ENCODE measurements at regions not wholly inside any gene's neighbourhood (a gene's known extent, or its start where the extent isn't known, plus 50 kb on each side); places are given as distances from the start of the nearest gene placed in this dataset.

DNA sequence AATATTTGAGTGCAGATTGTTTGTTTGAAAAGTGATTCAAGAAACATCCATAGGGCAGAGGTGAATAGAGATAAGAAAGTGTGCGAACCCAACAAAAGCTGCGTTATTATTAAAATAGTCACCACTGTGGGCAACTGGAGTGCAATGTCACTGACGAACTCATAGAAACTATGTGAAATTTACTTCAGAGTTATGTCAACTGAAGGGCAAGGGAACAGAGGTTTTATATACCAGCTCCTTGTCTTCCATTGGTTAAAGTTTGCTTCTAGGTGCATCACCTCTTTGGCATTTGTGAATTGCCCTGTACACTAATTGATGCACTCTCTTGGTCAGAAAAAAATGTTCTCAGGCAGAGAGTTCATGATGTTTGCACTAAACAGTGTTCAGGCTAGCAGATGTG is 110.5 kb upstream of the NYAP2 start (continued):
- TF ChIP-seq BCL3 (IDR thresholded peaks at IDR 0.05; ENCODE audit: borderline replicate concordance, insufficient read depth, low read depth, low read length, poor library complexity, severe bottlenecking): no peak
- no peak for TF ChIP-seq CBX3 (IDR thresholded peaks at IDR 0.05; ENCODE audit: borderline replicate concordance, low read depth)
- no peak for TF ChIP-seq POU2F2 (IDR thresholded peaks at IDR 0.05; ENCODE audit: borderline replicate concordance, low read depth, low read length)

DNA sequence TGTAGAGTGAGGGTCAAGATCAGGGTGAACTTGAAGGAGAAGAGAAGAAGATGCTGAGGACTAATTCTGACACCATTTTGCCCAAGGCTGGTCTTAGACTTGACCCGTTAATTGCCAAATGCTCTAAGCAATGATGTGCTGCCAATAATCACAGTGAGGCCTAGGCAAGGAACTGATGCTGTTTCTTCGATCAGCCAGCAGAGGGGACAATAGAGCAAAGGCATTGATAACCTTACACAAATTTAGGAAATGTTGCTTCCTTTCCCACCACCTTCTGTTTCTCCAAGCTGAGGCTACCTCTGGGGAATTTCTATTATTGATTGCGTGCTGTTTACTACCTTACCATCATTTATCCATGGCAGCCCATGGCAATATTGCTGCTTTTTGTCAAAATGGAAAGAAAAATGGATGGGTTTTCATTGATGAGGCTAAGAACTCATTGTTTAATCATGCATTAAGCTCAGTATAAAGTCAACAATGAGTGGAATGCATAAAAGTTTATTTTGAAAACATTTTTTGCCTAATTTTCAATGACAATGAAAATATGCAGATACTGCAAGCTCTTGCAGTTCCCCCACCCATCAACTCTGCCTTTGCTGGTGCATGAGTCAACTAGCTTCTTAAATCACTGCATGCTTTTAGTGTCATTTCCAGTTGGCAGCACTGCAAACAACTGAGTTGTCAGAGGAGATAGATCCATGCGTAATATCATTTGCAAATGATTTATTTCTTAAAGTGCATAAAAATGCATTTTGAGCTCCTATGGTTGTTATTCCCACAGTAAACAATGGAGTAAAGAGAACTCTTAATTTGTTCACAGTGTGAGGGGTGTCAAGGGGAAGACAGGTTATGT is 116.4 kb upstream of the NYAP2 start:
- Histone ChIP-seq H3K79me2 (ENCODE audit: control insufficient read depth, insufficient read depth, low read length) (no peaks in the 10 kb centered on the region), H3K36me3 (ENCODE audit: control insufficient read depth in 2 of 2, insufficient read depth in 2 of 2, low read length in 1 of 2) (no peaks in the 10 kb centered on the region), H3K27ac (ENCODE audit: control insufficient read depth, insufficient read depth) (no peak overlapping the region), H3K4me1 (ENCODE audit: control insufficient read depth, insufficient read depth, low read length) (no peaks in the 10 kb centered on the region), H3K9me3 (replicated peaks; ENCODE audit: control insufficient read depth, insufficient read depth, low read length) (no peaks in the 10 kb centered on the region), H3K27me3 (replicated peaks in 1 of 2; ENCODE audit: control insufficient read depth in 2 of 2, insufficient read depth in 2 of 2, low read length in 1 of 2) (no peaks in the 10 kb centered on the region), H3K4me3 (no peak overlapping the region), H3K4me2 (ENCODE audit: control insufficient read depth, insufficient read depth) (no peak overlapping the region), H2AFZ (ENCODE audit: control insufficient read depth, low read depth, low read length) (no peak overlapping the region), H3K9ac (ENCODE audit: control insufficient read depth, insufficient read depth, low read length) (no peak overlapping the region), H4K20me1 (ENCODE audit: control insufficient read depth, insufficient read depth) (no peaks in the 10 kb centered on the region)
- POLR2A ChIA-PET: interaction anchor here (0.7 to 1.0 kb wide), 2 partner anchors 12 to 52 kb away, joined by 3 read pairs; no protein-coding TSS in a partner anchor
- ATAC-seq (peak; percentile 96), DNase-seq (ENCODE audit: low read depth, low spot score) (no peak), FAIRE-seq (peak; percentile 83)
- intact Hi-C loops (cut with micrococcal nuclease; ENCODE audit: unreplicated experiment): loop anchor here (1.0 to 2.0 kb wide), 2 partner anchors 160 to 377 kb away; no protein-coding TSS in a partner anchor
- CTCF ChIA-PET: interaction anchor here (0.6 to 3.2 kb wide), 41 partner anchors 9 to 383 kb away, joined by 3 to 29 read pairs (median 4); partner anchors contain the start of gene DOCK10
- 15% methylated on average over 4 of the region's 4 CpGs for WGBS (ENCODE audit: insufficient coverage, insufficient replicate concordance, low lambda C conversion rate, missing lambda C conversion rate)
- SMC1A ChIA-PET (ENCODE audit: uncharacterized antibody, unreplicated experiment): interaction anchor here (0.7 to 3.1 kb wide), 24 partner anchors 10 to 378 kb away, joined by 3 to 19 read pairs (median 4); no protein-coding TSS in a partner anchor
- RAD21 ChIA-PET (ENCODE audit: unreplicated experiment): interaction anchor here (0.6 to 2.5 kb wide), 7 partner anchors 11 to 376 kb away, joined by 3 to 12 read pairs (median 3); no protein-coding TSS in a partner anchor
- TF ChIP-seq, protein P1, sequence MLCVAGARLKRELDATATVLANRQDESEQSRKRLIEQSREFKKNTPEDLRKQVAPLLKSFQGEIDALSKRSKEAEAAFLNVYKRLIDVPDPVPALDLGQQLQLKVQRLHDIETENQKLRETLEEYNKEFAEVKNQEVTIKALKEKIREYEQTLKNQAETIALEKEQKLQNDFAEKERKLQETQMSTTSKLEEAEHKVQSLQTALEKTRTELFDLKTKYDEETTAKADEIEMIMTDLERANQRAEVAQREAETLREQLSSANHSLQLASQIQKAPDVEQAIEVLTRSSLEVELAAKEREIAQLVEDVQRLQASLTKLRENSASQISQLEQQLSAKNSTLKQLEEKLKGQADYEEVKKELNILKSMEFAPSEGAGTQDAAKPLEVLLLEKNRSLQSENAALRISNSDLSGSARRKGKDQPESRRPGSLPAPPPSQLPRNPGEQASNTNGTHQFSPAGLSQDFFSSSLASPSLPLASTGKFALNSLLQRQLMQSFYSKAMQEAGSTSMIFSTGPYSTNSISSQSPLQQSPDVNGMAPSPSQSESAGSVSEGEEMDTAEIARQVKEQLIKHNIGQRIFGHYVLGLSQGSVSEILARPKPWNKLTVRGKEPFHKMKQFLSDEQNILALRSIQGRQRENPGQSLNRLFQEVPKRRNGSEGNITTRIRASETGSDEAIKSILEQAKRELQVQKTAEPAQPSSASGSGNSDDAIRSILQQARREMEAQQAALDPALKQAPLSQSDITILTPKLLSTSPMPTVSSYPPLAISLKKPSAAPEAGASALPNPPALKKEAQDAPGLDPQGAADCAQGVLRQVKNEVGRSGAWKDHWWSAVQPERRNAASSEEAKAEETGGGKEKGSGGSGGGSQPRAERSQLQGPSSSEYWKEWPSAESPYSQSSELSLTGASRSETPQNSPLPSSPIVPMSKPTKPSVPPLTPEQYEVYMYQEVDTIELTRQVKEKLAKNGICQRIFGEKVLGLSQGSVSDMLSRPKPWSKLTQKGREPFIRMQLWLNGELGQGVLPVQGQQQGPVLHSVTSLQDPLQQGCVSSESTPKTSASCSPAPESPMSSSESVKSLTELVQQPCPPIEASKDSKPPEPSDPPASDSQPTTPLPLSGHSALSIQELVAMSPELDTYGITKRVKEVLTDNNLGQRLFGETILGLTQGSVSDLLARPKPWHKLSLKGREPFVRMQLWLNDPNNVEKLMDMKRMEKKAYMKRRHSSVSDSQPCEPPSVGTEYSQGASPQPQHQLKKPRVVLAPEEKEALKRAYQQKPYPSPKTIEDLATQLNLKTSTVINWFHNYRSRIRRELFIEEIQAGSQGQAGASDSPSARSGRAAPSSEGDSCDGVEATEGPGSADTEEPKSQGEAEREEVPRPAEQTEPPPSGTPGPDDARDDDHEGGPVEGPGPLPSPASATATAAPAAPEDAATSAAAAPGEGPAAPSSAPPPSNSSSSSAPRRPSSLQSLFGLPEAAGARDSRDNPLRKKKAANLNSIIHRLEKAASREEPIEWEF (IDR thresholded peaks at IDR 0.05; ENCODE audit: insufficient replicate concordance, low read depth, low read length): peak; percentile 75
- TF ChIP-seq NBN (IDR thresholded peaks at IDR 0.05) (no peak), RAD21 (IDR thresholded peaks at IDR 0.05; ENCODE audit: insufficient read depth, low read depth, low read length) (peak; percentile 66), TAF1 (IDR thresholded peaks at IDR 0.05; ENCODE audit: borderline replicate concordance, low read depth, low read length) (no peak), CTCF (IDR thresholded peaks at IDR 0.05 in 2 of 3, conservative IDR thresholded peaks at IDR 0.05 in 1 of 3; ENCODE audit: control insufficient read depth in 2 of 3, extremely low read depth in 1 of 3, insufficient read depth in 1 of 3, low read depth in 3 of 3, low read length in 3 of 3) (peak; percentile 75 to 87 (median 86)), SMC3 (IDR thresholded peaks at IDR 0.05; ENCODE audit: borderline replicate concordance, low read length) (peak; percentile 79)
- no TSS peak for BruUV-seq (replicated peaks)
- in situ Hi-C loops (cut with MboI): no loop called here
